ENCODE measurements at regions not wholly inside any gene's neighbourhood (a gene's known extent, or its start where the extent isn't known, plus 50 kb on each side); places are given as distances from the start of the nearest gene placed in this dataset.

DNA sequence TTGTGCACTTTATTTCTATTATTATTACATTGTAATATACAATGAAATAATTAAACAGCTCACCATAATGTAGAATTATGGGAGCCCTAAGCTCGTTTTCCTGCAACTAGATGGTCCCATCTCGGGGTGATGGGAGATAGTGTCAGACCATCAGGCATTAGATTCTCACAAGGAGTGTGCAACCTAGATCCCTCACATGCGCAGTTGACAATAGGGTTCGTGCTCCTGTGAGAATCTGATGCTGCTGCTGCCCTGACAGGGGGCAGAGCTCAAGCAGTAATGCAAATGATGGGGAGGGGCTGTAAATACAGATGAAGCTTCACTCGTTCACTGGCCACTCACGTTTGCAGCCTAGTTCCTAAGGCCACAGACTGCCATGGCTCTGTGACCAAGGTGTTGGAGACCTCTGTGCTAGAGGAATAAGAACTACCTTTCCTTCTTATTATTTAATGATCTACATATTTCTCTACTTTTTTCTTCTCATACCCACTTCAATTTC is 492.9 kb upstream of the INTU start:
- TF ChIP-seq DPF2 (IDR thresholded peaks at IDR 0.05): no peak
- no peak for TF ChIP-seq EZH2 (IDR thresholded peaks at IDR 0.05; ENCODE audit: borderline replicate concordance, control insufficient read depth, low read depth, low read length)
- TF ChIP-seq MEF2A (IDR thresholded peaks at IDR 0.05; ENCODE audit: insufficient read depth, low read depth, low read length): no peak
- TF ChIP-seq SREBF2 (IDR thresholded peaks at IDR 0.05; ENCODE audit: low read length): no peak
